ENCODE measurements at regions not wholly inside any gene's neighbourhood (a gene's known extent, or its start where the extent isn't known, plus 50 kb on each side); places are given as distances from the start of the nearest gene placed in this dataset.
"Not testable (repeated sequence)": the region's sequence is repeated elsewhere in the genome, so short reads cannot be mapped to it uniquely, and the experiment has no call there.

DNA sequence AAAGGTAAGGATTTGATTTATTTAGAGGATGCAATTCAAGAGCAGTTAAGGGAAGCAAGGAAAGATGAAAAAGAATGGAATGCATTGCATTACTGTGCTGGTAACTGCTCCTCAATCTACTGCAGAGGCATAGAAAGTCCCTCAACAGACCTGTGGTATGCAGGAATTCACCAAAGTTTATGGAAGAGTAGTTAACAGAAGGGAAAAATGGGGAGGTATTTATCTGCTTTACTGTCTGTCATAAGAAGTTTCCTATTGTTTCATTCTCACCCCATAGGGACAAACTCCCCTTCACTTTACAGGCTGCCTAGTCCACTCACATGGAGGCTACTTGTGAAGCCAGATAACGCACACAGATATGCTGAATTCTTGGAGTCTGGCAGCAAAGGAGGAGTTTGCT lies 354.9 kb upstream of the SPRY2 start:
- Histone ChIP-seq H2AFZ (no peak overlapping the region), H3K4me1 (no peaks in the 10 kb centered on the region), H3K4me3 (ENCODE audit: low read depth, low read length) (no peak overlapping the region), H3K27me3 (ENCODE audit: control insufficient read depth, insufficient read depth, low read length) (no peaks in the 10 kb centered on the region), H3K4me2 (ENCODE audit: low read length) (no peak overlapping the region), H3K27ac (no peak overlapping the region), H3K36me3 (ENCODE audit: control insufficient read depth, insufficient read depth, low read length) (no peaks in the 10 kb centered on the region), H3K9ac (no peak overlapping the region), H3K79me2 (no peaks in the 10 kb centered on the region), H3K9me3 (ENCODE audit: control insufficient read depth, low read length) (no peaks in the 10 kb centered on the region)
- TF ChIP-seq, protein P1, sequence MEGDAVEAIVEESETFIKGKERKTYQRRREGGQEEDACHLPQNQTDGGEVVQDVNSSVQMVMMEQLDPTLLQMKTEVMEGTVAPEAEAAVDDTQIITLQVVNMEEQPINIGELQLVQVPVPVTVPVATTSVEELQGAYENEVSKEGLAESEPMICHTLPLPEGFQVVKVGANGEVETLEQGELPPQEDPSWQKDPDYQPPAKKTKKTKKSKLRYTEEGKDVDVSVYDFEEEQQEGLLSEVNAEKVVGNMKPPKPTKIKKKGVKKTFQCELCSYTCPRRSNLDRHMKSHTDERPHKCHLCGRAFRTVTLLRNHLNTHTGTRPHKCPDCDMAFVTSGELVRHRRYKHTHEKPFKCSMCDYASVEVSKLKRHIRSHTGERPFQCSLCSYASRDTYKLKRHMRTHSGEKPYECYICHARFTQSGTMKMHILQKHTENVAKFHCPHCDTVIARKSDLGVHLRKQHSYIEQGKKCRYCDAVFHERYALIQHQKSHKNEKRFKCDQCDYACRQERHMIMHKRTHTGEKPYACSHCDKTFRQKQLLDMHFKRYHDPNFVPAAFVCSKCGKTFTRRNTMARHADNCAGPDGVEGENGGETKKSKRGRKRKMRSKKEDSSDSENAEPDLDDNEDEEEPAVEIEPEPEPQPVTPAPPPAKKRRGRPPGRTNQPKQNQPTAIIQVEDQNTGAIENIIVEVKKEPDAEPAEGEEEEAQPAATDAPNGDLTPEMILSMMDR (IDR thresholded peaks at IDR 0.05): no peak

- H3K9ac ChIP-seq; H3K27me3 ChIP-seq (ENCODE audit: control insufficient read depth, insufficient read depth, low read length); H3K27ac ChIP-seq; H2AFZ ChIP-seq; H3K36me3 ChIP-seq (ENCODE audit: control insufficient read depth, insufficient read depth, low read length); H3K4me3 ChIP-seq (ENCODE audit: low read depth, low read length); H3K79me2 ChIP-seq; H3K9me3 ChIP-seq (ENCODE audit: control insufficient read depth, low read length); H3K4me2 ChIP-seq (ENCODE audit: low read length); H3K4me1 ChIP-seq: not testable (repeated sequence)
Observed at GRCh38 chr13:80691814-80692213, 350.9 kb upstream of the SPRY2 start.

GRCh38 chr13:80690208-80690607 lies 349.3 kb upstream of the SPRY2 start:
- Histone ChIP-seq H3K4me3 (ENCODE audit: low read depth, low read length) (no peak overlapping the region), H3K4me1 (no peaks in the 10 kb centered on the region), H3K36me3 (ENCODE audit: control insufficient read depth, insufficient read depth, low read length) (no peaks in the 10 kb centered on the region), H3K9ac (no peak overlapping the region), H3K79me2 (no peaks in the 10 kb centered on the region), H3K27ac (no peak overlapping the region), H3K4me2 (ENCODE audit: low read length) (no peak overlapping the region), H3K9me3 (ENCODE audit: control insufficient read depth, low read length) (no peaks in the 10 kb centered on the region), H2AFZ (no peak overlapping the region), H3K27me3 (ENCODE audit: control insufficient read depth, insufficient read depth, low read length) (no peaks in the 10 kb centered on the region)
- TF ChIP-seq, protein P1 (IDR thresholded peaks at IDR 0.05): no peak

DNA sequence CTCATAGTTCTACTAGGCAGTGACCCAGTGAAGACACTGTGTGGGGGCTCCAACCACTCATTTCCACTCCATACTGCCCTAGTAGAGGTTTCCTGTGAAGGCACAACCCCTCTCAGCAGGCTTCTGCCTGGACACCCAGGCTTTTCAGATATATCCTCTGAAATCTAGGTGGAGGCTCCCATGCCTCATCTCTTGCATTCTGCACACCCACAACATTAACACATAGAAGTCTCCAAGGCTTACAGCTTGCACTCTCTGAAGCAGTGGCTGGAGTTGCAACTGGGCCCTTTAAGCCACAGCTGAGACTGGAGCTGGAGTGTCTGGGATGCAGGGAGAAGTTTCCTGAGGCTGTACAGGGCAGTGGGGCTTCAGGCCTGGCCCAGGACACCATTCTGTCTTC lies 347.7 kb upstream of the SPRY2 start:
- no peak overlapping the region for H3K27ac ChIP-seq
- no peaks in the 10 kb centered on the region for H3K9me3 ChIP-seq (ENCODE audit: control insufficient read depth, low read length)
- no peaks in the 10 kb centered on the region for H3K27me3 ChIP-seq (ENCODE audit: control insufficient read depth, insufficient read depth, low read length)
- no peak overlapping the region for H3K4me2 ChIP-seq (ENCODE audit: low read length)
- H3K9ac ChIP-seq: no peak overlapping the region
- no peak overlapping the region for H3K4me3 ChIP-seq (ENCODE audit: low read depth, low read length)
- no peak overlapping the region for H2AFZ ChIP-seq
- no peaks in the 10 kb centered on the region for H3K4me1 ChIP-seq
- H3K79me2 ChIP-seq: no peaks in the 10 kb centered on the region
- TF ChIP-seq, protein P1 (IDR thresholded peaks at IDR 0.05): no peak
- no peaks in the 10 kb centered on the region for H3K36me3 ChIP-seq (ENCODE audit: control insufficient read depth, insufficient read depth, low read length)

DNA sequence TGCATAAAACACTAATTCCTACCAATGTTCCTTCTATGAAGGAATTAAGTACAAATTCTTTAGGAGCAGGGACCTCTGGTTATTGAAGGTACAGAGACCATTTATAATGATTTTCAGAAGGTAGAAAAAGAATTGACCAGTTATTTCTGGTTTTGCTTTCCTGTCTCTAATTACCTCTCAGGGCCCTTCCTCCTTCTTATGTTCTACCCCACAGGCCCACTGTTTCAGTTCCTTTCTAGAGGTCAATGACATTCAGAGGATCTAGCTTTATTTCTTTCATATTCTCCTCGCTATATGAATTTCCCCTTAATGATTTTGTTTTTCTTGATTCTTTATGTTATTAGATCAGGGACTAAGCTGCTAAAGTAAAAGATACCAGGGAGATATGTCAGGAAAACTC lies 345.0 kb upstream of the SPRY2 start:
- TF ChIP-seq, protein P1 (IDR thresholded peaks at IDR 0.05): no peak
- no peaks in the 10 kb centered on the region for H3K27me3 ChIP-seq (ENCODE audit: control insufficient read depth, insufficient read depth, low read length)
- H3K79me2 ChIP-seq: no peaks in the 10 kb centered on the region
- no peak overlapping the region for H3K4me3 ChIP-seq (ENCODE audit: low read depth, low read length)
- no peaks in the 10 kb centered on the region for H3K4me1 ChIP-seq
- no peaks in the 10 kb centered on the region for H3K9me3 ChIP-seq (ENCODE audit: control insufficient read depth, low read length)
- H2AFZ ChIP-seq: no peak overlapping the region
- H3K27ac ChIP-seq: no peak overlapping the region
- no peak overlapping the region for H3K4me2 ChIP-seq (ENCODE audit: low read length)
- H3K36me3 ChIP-seq (ENCODE audit: control insufficient read depth, insufficient read depth, low read length): no peaks in the 10 kb centered on the region
- H3K9ac ChIP-seq: no peak overlapping the region
